HG02981 (cell line): ENCODE measurements at regions not wholly inside any gene's neighbourhood (a gene's known extent, or its start where the extent isn't known, plus 50 kb on each side); places are given as distances from the start of the nearest gene placed in this dataset.
"Not testable (repeated sequence)": the region's sequence is repeated elsewhere in the genome, so short reads cannot be mapped to it uniquely, and the experiment has no call there.

ENCODE experiments used
- ATAC-seq: cut with Tn5 transposase; IDR thresholded peaks from one replicate; pipeline ENCODE4 v1.9.1; 2021; ENCODE audit warnings: mild to moderate bottlenecking, moderate library complexity; ENCODE audit not compliant: unreplicated experiment

DNA sequence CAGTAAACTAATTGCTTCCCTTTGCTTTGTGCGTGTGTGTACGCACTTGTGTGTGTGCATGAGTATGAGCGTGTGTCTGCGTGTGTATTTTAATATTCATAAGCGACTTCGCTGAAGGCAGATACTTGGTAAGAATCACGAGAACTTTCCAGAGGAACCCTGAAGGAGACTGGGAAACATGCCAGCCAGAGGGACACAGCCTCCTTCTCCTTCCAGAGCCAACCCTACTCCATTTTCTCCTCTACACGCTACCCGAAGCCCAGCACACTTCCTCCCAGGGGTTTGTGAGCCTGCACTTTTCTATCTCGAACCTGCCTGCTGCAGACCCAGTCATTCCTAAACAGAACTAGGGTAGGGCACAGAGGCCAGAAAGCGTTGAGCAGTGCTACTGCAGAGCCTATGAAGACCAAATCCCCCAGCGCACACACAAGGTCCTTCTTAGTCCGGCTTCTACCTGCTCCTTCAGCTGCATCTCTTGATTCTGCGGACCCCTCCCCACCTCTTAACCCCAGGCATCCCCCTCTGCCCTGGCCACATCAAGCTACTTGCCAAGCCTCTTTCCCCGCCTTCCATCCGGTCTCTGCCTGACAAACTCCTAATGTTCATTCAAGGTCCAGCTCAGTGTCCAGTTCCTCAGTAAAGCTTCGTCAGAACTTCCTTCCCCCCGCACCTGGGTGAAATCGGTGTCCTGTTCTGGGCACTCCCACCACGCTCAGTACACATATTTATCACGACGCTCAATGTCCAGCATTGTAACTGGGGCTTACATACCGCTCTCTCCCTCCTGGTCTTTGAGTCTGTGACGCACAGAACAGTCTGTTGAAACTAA is 191.8 kb downstream of the FAM43A start:
- ATAC-seq: no peak

DNA sequence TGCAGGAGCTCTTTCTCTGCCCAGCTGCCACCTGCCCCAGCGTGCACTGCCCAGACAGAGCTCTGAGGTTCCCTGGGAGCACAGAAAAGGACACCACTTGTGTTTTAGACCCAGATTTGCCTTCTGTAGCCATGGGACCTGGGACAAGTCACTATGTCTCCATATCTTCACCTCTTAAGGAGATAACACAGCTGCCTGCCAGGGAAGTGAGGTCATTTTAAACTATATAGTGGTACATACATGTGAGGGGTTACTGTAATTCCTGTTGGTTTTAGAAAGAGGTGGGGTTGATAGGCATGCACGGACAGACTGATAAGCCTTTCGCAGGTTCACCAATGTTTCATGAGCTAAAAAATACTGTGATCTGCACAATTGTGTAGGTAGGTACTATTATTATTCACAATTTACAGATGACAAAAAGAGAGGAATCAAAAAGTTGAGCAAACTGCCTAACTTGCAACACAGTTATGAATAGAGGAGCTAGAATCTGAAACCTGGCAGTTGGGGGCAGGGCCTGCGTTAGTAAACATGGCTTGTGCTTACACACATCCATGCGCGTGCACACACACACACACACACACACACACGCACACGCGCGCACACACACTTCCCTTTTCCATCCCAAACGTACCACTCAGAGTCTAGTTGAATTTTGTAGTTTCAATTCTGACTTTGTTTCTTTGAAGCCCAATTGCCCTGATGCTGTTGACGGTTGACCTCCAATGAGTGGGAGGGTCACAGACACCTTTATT is 193.6 kb downstream of the FAM43A start:
- ATAC-seq: no peak

DNA sequence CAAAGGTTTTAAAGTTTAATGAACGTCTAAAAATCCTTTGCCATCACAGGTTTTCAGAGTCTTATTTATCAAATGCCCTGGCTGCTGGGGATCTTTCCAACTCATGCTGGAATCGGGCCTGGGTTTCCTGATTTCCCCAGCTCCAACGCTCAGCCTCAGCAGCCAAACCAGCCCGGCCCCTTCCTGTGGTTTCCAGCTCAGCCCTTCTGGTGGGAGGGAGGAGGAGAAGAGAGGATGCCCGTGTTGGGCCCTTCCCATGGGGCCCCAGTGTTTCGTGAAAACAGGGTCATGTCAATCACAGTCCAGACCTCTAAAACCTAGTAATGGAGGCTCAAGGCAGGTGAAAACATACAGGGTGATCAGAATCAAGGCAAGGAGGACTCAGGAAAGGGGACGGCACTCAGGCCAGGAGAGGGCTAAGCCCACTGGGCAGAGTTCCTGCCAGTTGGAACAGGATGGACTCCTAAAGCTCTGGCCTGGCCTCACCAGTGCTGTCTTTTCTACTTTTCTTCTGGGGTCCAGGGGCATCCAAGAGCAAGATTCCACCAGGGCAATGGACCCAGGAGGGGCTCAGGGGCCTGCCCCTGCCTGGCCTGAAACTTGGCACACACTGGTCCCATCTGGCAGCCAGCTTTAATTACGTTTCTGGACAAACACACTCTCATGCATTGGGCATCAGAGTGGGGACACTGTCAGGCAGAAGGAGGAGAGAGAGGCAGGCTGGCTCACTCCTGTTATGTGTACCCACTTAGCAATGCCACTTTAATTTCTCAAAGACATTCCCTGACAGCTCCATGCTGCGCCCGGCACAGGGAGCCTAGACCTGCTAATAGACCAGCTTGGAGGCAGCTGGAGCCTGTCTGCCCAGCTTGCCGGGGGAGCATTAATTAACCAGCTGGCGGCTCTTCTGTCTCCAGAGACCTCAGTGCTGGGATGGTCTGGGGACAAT is 194.6 kb downstream of the FAM43A start:
- no peak for ATAC-seq

DNA sequence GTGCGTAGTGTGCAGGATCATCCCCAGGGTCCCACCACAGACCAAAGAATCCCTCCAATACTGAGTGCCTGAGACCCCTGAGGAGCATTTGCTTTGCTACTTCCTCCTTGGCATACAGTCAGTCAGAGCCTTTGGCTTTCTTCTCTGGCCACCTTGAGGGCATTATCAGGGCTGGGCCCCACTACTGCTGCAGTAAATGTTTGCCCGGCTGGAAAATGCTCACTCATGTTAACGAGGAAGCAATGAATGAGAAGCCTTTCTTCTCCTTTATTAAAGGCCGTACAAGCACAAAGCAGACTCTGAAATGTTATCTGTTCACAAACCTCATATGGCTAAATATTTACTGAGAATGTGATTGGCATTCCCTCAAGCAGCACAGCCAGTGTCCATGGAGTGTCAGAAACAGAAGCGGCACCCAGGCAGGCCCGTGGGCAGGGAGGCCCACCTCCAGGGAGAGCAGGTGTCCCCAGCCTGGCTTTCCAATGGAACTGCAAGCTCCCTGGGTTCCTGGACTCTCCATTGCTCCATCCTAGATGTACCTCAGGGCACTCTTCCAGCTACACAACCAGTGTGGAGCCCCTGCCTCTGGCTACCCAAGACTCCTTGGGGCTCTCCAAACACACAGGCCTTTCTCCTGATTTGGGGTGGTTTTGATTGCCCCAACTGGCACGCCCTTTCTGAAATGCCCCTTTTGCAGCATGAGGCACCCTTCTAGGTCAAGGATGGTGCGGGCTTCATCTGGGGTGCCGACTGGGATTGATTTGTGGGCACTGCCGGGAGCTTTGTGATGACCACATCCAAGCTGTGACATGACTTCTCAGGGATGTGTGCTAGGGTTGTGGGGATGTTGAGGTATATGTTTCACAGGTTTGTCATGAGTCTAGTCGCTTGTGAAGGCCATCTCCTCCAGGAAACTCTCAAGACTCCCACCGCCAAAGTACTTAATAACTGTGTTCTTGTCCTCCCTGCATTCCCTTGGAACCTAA is 195.6 kb downstream of the FAM43A start:
- no peak for ATAC-seq

DNA sequence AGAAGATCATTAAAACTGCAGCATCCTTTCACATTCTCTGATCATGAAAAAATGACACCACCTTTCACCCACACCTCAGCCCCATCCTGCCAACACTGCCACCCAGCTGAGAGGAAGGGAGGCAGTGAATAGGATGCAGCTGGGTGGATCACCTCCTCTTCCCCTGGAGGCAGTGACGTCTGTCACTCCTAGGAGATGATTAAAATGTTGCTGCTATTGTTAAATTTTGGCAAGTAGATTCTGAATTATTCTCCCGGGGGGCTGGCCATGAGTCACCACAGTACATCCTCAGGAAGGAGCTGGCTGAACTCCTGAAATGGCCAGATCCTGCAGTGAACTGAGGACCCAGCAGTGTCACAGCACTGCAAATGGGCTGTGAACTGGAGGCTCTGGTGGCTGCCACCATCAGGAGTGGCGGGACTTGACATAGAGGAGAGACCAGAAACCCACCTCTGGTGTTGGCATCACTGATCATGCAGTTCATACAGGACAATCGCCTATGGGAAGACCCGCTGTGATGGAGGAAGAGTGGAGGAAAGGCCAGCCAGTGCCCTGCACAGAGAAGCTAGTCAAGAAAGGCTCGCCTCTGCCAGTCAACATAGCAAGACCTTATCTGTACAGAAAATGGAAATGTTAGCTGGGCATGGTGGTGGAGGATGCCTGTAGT is 199.1 kb downstream of the FAM43A start:
- no peak for ATAC-seq

DNA sequence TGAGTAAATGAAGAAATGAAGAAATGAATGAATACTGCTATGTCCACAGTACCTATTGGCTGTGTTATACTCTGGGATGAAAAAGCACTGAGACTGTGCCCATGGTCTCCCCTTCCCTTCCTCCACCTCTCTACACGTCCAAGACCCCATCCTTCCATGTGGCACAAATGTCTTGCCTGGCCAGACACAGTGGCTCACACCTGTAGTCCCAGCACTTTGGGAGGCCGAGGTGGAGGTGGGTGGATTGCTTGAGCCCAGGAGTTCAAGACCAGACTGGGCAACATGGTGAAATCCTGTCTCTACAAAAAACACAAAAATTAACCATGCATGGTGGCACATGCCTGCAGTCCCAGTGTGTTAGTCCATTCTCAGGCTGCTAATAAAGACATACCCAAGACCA is 200.1 kb downstream of the FAM43A start:
- no peak for ATAC-seq

DNA sequence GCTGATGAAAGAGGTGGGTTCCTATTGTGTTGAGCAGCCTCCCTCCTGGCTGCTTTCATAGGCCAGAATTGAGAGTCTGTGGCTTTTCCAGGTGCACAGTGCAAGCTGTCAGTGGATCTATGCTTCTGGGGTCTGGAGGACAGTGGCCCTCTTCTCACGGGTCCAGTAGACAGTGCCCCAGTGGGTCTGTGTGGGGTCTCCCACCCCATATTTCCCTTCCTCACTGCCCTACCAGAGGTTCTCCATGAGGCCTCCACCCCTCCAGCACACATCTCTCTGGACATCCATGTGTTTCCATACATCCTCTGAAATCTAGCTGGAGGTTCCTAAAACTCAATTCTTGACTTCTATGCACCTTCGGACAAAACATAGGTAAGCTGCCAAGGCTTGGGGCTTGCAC is 201.2 kb downstream of the FAM43A start:
- ATAC-seq: no peak

DNA sequence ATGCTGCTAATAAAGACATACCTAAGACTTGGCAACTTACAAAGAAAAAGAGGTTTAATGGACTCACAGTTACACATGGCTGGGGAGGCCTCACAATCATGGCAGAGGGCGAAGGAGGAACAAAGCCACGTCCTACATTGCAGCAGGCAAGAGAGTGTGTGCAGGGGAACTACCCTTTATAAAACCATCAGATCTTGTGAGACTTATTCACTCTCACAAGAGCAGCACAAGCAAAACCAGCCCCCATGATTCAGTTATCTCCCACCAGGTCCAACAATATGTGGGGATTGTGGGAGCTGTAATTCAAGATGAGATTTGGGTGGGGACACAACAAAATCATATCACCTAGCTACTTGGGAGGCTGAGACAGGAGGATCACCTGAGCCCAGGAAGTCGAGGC is 202.4 kb downstream of the FAM43A start:
- not testable (repeated sequence) for ATAC-seq

DNA sequence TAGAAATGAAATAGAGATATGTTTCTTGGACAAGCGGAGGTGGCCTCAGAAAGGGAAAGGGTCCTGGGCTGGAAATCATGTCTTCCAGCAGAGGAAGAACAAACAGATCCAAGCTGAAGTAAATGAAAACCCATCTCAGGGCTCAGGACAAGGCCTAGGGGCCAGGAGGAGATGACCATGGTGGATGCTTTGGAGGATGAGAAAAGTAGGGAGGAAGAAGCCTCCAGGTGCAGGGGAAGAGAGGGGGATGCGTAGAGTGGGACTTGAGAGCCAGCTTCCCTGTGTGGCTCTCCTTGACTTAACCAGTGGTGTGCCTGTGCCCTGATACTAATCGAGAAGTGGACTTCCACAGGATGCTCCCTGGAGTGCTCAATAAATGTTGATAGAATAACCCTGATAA is 203.2 kb downstream of the FAM43A start:
- no peak for ATAC-seq

DNA sequence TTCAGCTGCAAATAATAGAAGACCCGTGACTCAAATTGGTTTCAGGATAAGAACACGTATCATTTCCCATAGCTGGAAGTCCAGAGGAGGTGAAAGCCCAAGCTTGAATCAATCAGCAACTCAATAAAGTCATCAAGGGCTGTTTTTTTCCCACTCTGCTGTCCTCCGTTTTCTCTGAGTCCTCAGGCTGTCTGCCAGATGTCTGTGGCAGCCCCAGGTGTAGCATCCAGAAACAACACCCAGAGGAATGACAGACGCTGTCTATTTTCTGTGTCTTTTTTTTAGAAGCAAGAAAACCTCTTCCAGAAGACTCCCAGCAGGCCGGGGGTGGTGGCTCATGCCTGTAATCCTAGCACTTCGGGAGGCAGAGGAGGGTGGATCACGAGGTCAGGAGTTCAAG is 204.4 kb downstream of the FAM43A start:
- ATAC-seq: no peak

DNA sequence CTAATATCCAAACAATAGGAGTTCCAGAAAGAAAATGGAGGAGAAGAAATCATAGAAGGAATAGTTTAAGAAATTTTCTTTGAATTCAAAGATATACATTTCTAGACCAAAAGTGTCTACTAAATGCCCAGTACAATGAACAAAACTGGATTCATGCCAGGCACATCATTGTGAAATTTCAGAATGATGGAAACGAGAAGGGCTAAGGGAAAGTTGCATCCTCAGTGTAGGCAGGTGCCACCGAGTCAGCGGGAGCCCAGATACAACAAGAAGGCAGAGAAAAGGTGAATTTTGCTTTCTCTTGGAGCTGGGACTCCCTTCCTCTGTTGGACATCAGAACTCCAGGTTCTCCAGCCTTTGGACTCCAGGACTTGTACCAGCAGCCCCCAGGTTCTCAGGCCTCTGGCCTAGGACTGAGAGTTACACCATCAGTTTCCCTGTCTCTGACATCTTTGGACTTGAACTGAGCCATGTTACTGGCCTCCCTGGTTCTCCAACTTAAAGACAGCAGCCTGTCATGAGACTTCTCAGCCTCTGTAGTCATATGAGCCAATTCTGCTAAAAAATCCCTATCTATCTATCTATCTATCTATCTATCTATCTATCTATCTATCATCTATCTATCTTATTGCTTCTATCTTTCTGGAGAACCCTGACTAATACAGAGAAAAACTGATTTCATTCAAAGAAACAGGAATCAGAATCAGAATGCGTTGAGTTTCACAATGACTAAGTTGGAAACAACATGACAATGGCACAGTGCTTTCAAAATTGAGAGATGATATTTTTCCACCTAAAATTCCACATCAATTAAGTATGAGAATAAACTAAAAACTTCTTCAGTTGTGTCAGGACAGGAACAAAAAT is 207.7 kb downstream of the FAM43A start:
- ATAC-seq: no peak

DNA sequence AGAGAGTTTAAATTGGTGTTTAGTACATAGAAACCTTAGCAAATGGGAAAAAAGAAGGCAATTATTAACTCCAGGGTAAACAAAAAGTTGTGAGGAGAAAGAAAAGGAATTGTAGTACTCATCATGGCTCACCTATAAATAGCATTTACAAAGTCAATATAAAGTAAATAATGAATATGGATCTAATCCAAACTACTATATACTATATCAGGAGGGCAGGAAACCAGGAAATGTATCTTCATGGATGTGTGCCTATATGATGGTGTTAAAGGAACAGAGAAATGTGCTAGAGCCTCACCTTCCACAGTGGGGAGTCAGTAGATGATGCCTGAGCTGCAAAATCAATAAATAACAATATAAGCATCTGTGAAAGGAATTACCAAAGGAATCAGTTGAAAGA is 208.9 kb downstream of the FAM43A start:
- ATAC-seq: no peak

DNA sequence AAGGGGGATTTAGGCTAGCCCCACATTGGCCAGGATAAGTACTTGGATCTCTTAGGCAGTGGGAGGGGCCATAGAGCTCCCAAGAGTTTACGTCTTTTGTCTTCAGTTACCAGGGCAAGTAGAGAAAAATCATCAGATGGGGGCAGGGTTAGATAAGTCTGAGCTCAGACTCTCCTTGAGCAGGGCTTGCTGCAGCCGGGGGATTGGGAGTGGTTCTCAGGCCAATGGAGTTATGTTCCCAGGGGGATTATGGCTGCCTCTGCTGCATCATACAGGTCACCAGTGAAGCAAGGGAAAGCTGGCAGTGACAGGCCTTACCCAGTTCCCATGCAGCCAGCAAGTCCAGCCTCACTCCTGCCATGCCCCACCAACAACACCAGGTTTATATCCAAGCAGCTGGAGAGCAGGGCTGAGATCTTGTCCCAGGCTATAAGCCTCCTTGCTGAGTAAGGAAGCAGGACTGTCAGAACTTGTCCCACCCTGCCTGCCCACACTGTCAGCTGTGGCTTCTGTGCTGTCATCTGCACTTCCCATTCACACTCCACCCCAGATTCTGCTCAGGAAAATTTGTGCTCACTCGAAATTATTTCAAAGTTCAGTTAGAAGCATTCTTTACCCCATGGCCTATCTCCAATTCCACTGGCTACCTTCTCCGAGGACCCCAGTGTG is 215.3 kb downstream of the FAM43A start:
- no peak for ATAC-seq

DNA sequence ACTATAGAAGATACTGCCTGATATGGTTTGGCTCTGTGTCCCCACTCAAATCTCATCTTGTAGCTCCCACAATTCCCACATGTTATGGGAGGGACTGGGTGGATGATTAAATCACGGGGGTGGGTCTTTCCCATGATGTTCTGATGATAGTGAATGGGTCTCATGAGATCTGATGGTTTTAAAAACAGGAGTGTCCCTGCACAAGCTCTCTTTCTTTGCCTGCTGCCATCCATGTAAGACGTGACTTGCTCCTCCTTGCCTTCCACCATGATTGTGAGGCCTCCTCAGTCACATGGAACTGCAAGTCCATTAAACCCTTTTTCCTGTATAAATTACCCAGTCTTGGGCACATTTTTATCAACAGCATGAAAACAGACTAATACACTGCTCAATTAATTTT is 217.8 kb downstream of the FAM43A start:
- ATAC-seq: not testable (repeated sequence)

DNA sequence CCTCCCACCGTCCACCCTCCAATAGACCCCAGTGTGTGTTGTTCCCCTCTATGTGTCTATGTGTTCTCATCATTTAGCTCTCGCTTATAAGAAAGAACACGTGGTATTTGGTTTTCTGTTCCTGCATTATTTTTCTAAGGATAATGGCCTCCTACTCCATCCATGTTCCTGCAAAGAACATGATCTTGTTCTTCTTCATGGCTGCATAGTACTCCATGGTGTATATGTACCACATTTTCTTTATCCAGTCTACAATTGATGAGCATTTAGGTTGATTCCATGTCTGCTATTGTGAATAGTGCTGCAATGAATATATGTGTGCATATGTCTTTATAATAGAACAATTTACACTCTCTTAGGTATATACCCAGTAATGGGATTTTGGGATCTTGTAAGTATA is 219.3 kb downstream of the FAM43A start:
- ATAC-seq: not testable (repeated sequence)

DNA sequence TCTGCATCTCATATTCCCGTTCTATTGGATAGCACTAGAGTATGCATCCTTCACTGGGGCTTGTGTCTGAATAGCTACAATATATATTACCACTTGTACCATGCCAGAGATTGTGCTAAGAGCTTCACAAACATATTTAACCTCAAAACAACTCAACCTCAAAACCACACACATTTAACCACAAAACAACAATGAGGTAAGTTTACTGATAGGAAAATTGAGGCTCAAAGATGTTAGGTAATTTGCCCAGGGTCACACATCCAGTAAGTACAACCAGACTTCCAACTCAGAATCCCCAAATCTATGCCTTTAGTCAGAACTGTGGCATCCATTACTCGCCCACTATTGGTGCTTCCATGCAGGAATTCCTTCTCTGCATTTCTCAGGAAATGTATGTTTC is 220.0 kb downstream of the FAM43A start:
- no peak for ATAC-seq

DNA sequence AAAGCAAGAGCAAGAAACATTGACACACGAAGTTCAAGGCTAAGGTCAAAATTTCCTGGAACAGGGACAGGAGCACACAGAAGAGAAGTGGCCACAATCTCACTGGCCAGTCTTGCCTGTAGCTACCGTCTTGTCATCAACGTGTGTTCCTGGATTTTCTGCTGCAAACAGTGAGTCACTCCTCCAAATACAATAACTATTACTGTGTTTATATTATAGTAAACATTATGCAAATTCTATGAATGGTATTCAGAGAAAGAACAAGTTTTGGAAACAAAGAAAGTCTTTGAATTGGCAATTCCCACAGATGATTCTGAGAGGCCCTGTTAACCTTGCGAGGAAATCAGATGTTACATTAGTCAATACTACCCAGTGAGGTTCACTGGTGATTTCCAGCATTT is 220.5 kb downstream of the FAM43A start:
- ATAC-seq: no peak
